Vagina (tissue), 2 donors: ENCODE measurements at regions not wholly inside any gene's neighbourhood (a gene's known extent, or its start where the extent isn't known, plus 50 kb on each side); places are given as distances from the start of the nearest gene placed in this dataset.

ENCODE experiments used
- CTCF ChIP-seq, 3 experiments: fragments of 450-650 bp in 2 of 3; fragments of 200-600 bp in 1 of 3; sonication (generic) in 1 of 3; IDR thresholded peaks; one replicate each; pipeline ENCODE4 v1.5.1; 2017 to 2019; ENCODE audit warnings: antibody characterized with exemption in 3 of 3, mild to moderate bottlenecking in 2 of 3, moderate library complexity in 2 of 3
- POLR2AphosphoS5 ChIP-seq, 2 donors: sonication (generic); formaldehyde crosslinking; IDR thresholded peaks; one replicate each; pipeline ENCODE4 v1.9.0; 2017; ENCODE audit warnings: antibody characterized with exemption in 2 of 2, mild to moderate bottlenecking in 2 of 2, low read depth in 1 of 2; ENCODE audit not compliant: insufficient read depth in 1 of 2

- TF ChIP-seq CTCF (IDR thresholded peaks at IDR 0.05) (no peak), POLR2AphosphoS5 (IDR thresholded peaks at IDR 0.05; ENCODE audit: insufficient read depth in 1 of 2, low read depth in 1 of 2) (no peak)
These were observed 163.2 kb downstream of the GADD45G start for GRCh38 chr9:89768051-89768450.
